Tibial artery (tissue), 4 donors: ENCODE measurements at regions not wholly inside any gene's neighbourhood (a gene's known extent, or its start where the extent isn't known, plus 50 kb on each side); places are given as distances from the start of the nearest gene placed in this dataset.

ENCODE experiments used
- DNase-seq, 2 donors: peaks; one replicate each; pipeline ENCODE4 v3.0.0-alpha.2; 2019
- H3K27ac ChIP-seq, 2 donors: fragments of 200-600 bp; sonication (generic) in 1 of 2; 1 replicate in 1 of 2; 2 replicates in 1 of 2; pipeline ENCODE4 v1.5.1; 2018 to 2019; ENCODE audit warnings: mild to moderate bottlenecking in 1 of 2
- H3K27me3 ChIP-seq, 2 donors: fragments of 200-600 bp; sonication (generic) in 1 of 2; one replicate each; pipeline versions ENCODE4 v1.5.1 to v1.6.0; 2016 to 2019
- H3K36me3 ChIP-seq, 3 donors: fragments of 200-600 bp; sonication (generic) in 2 of 3; one replicate each; pipeline ENCODE4 v1.5.1; 2016 to 2019; ENCODE audit warnings: mild to moderate bottlenecking in 2 of 3
- H3K4me1 ChIP-seq, 4 donors: fragments of 200-600 bp; sonication (generic) in 2 of 4; 1 replicate in 3 of 4; 2 replicates in 1 of 4; pipeline ENCODE4 v1.5.1; 2016 to 2019
- H3K4me3 ChIP-seq, 2 donors: fragments of 200-600 bp; sonication (generic) in 1 of 2; 1 replicate in 1 of 2; 2 replicates in 1 of 2; pipeline ENCODE4 v1.5.1; 2018 to 2019; ENCODE audit warnings: mild to moderate bottlenecking in 2 of 2
- H3K9me3 ChIP-seq, 3 donors: fragments of 200-600 bp; sonication (generic) in 1 of 3; one replicate each; pipeline ENCODE4 v1.5.1; 2016 to 2019
- intact Hi-C: fragments of 100-400 bp; cut with DNase I; formaldehyde crosslinking; loops from one replicate; pipeline ENCODE4 v1.15.0; 2023; ENCODE audit warnings: low total_unique reads
- TF ChIP-seq, protein P1 (sequence below), 2 experiments: fragments of 200-600 bp in 1 of 2; fragments of 450-650 bp in 1 of 2; IDR thresholded peaks; one replicate each; pipeline ENCODE4 v1.5.1; 2017 to 2019; ENCODE audit warnings: antibody characterized with exemption in 2 of 2, mild to moderate bottlenecking in 1 of 2, moderate library complexity in 1 of 2

DNA sequence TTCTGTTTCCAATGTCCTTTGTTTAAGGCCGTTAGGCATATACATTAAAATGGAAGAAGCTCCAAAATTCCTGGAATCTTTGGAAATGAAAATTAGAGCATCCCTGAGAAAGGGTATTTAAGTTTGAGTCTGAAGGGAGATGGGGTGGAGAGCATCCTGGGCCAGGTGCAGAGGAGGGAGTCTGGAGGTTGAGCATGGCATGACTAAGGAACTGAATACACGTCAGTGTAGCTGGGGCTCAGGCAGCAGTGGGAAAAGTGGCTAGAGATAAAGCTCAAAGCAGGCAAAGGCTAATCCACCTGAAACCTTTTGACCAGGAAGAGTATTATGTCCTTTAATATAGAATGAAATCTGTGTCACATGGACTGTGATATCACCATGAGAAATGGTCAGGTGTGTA lies 669.0 kb upstream of the RBFOX1 start:
- H3K27me3 ChIP-seq: no peaks in the 10 kb centered on the region
- DNase-seq: no peak
- TF ChIP-seq, protein P1, sequence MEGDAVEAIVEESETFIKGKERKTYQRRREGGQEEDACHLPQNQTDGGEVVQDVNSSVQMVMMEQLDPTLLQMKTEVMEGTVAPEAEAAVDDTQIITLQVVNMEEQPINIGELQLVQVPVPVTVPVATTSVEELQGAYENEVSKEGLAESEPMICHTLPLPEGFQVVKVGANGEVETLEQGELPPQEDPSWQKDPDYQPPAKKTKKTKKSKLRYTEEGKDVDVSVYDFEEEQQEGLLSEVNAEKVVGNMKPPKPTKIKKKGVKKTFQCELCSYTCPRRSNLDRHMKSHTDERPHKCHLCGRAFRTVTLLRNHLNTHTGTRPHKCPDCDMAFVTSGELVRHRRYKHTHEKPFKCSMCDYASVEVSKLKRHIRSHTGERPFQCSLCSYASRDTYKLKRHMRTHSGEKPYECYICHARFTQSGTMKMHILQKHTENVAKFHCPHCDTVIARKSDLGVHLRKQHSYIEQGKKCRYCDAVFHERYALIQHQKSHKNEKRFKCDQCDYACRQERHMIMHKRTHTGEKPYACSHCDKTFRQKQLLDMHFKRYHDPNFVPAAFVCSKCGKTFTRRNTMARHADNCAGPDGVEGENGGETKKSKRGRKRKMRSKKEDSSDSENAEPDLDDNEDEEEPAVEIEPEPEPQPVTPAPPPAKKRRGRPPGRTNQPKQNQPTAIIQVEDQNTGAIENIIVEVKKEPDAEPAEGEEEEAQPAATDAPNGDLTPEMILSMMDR (IDR thresholded peaks at IDR 0.05): no peak
- H3K9me3 ChIP-seq: no peaks in the 10 kb centered on the region
- intact Hi-C loops: no loop called here
- no peaks in the 10 kb centered on the region for H3K36me3 ChIP-seq
- no peaks in the 10 kb centered on the region for H3K4me1 ChIP-seq
- no peak overlapping the region for H3K27ac ChIP-seq
- no peak overlapping the region for H3K4me3 ChIP-seq

DNA sequence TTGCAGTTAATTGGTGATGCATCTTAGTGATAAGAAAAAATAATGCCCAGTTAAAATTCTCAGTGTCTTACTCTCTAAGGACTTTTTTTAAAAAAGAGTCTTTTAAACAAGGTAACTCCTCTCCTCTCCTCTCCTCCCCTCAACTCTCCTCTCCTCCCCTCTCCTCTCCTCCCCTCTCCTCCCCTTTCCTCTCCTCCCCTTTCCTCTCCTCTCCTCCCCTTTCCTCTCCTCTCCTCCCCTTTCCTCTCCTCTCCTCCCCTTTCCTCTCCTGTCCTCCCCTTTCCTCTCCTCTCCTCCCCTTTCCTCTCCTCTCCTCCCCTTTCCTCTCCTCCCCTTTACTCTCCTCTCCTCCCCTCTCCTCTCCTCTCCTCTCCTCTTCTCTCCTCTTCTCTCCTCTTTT lies 675.9 kb upstream of the RBFOX1 start:
- no peaks in the 10 kb centered on the region for H3K27me3 ChIP-seq
- H3K36me3 ChIP-seq: no peaks in the 10 kb centered on the region
- intact Hi-C loops: no loop called here
- TF ChIP-seq, protein P1 (IDR thresholded peaks at IDR 0.05): no peak
- no peaks in the 10 kb centered on the region for H3K4me1 ChIP-seq
- DNase-seq: no peak
- H3K27ac ChIP-seq: no peak overlapping the region
- H3K9me3 ChIP-seq: no peaks in the 10 kb centered on the region
- no peak overlapping the region for H3K4me3 ChIP-seq

DNA sequence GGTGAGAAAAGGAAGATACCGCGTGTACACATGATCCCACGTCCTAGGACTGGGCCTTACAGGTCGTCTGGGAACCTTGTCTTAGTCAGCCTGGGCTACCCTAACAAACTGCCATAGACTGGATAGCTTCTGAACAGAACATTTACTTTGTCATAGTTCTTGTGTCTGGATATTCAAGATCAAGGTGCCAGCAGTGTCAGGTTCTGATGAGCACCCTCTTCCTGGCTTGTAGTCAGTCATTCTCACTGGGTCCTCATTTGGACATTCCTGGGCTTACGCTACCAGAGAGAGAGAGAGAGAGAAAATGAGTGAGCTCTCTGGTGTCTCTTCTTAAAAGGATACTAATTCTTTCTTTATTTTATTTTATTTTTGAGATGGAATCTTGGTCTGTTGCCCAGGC lies 685.8 kb upstream of the RBFOX1 start:
- no peak for DNase-seq
- Histone ChIP-seq H3K27me3 (peaks cover 0 to 17% of the 10 kb centered on the region in 2 donors), H3K9me3 (no peaks in the 10 kb centered on the region), H3K4me1 (no peaks in the 10 kb centered on the region), H3K4me3 (no peak overlapping the region), H3K36me3 (no peaks in the 10 kb centered on the region), H3K27ac (no peak overlapping the region)
- TF ChIP-seq, protein P1 (IDR thresholded peaks at IDR 0.05): no peak
- intact Hi-C loops: loop anchor here (10.0 kb wide), 1 partner anchor 1412 kb away; no protein-coding TSS in a partner anchor

DNA sequence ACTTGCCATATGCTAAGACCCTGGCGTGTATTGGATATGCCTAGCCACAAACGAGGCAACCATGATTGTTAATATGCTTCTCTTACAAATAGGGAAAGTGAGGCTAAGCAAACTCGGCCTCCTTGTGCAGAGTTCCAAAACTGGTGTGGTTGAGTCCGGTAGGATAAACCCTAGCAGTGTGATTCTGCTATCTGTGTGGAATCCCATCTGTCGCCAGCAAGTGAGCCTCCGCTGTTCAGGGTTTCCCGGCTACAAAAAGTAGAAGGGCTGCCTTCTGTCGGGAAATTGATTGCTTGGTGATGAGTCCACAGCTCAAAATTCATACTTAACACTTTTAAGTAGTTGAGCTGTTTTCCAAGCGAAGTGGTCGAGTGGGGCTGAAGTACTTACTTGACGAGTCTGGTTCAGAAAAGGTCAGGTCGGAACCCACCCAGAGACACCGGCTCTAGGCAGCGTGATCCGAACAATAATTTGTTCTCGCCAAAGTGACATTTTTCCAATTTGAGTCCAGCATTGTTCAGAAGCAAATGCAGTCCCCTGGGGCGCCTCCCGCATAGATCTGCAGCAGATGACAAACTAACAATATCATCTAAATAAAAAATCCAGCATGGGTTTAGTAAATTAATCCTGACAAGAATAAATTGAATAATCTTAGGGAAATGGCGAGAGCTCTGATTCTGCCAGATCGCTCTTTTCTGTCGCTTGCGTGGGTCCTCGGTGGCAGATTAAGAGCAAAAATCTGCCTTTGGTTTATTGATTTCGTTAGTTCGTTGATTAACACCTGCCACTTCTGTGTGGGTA lies 686.7 kb upstream of the RBFOX1 start:
- H3K36me3 ChIP-seq: no peaks in the 10 kb centered on the region
- H3K4me1 ChIP-seq: no peaks in the 10 kb centered on the region
- H3K27ac ChIP-seq: no peak overlapping the region
- intact Hi-C loops: loop anchor here (10.0 kb wide), 1 partner anchor 1411 kb away; no protein-coding TSS in a partner anchor
- H3K27me3 ChIP-seq: peaks cover 0 to 17% of the 10 kb centered on the region in 2 donors
- no peak overlapping the region for H3K4me3 ChIP-seq
- DNase-seq: no peak
- H3K9me3 ChIP-seq: no peaks in the 10 kb centered on the region
- TF ChIP-seq, protein P1 (IDR thresholded peaks at IDR 0.05): no peak

DNA sequence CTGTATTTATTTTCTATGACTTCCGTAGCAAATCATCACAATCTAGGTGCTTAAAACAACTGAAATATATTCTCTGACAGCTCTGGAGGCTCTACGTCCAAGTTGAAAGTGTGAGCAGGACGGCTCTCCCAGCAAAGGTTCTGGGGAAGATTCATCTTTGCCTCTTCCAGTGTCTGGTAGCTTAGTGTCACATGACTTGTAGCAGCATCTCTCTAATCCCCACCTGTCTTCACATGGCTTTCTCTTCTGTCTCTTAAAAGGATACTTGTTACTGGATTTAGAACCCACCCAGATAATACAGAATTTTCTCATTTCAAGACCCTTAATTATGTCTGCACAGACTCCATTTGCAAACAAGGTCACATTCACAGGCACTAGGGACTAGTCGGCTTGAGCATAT lies 687.7 kb upstream of the RBFOX1 start:
- no peak overlapping the region for H3K4me3 ChIP-seq
- intact Hi-C loops: loop anchor here (10.0 kb wide), 1 partner anchor 1410 kb away; no protein-coding TSS in a partner anchor
- H3K27me3 ChIP-seq: peaks cover 0 to 17% of the 10 kb centered on the region in 2 donors
- H3K9me3 ChIP-seq: no peaks in the 10 kb centered on the region
- H3K27ac ChIP-seq: no peak overlapping the region
- no peaks in the 10 kb centered on the region for H3K36me3 ChIP-seq
- no peak for DNase-seq
- no peaks in the 10 kb centered on the region for H3K4me1 ChIP-seq
- TF ChIP-seq, protein P1 (IDR thresholded peaks at IDR 0.05): no peak
